Natural killer cell (primary cell): ENCODE measurements at regions not wholly inside any gene's neighbourhood (a gene's known extent, or its start where the extent isn't known, plus 50 kb on each side); places are given as distances from the start of the nearest gene placed in this dataset.

Source experiments
- ATAC-seq, 3 donors: fragments of 150-1000 bp in 2 of 3; fragments of 200-7000 bp in 1 of 3; cut with Tn5 transposase; 1 replicate in 1 of 3; 2 replicates in 2 of 3; pipeline ENCODE4 v1.10.0; 2021; ENCODE audit warnings: mild to moderate bottlenecking in 2 of 3, moderate library complexity in 2 of 3
- DNase-seq, 2 donors: peaks; one replicate each; pipeline versions ENCODE4 v3.0.0 to v3.0.0-alpha.2; 2013 to 2021; ENCODE audit warnings: mixed read lengths in 1 of 2
- H3K27ac ChIP-seq: one replicate; pipeline ENCODE4 v1.5.1; 2013; ENCODE audit warnings: mild to moderate bottlenecking, low read length
- H3K27me3 ChIP-seq: one replicate; pipeline ENCODE4 v1.6.1; 2013; ENCODE audit warnings: low read length; ENCODE audit not compliant: control insufficient read depth, insufficient read depth
- H3K36me3 ChIP-seq: one replicate; pipeline ENCODE4 v1.6.1; 2013; ENCODE audit warnings: low read length; ENCODE audit not compliant: control insufficient read depth, insufficient read depth
- H3K4me1 ChIP-seq: one replicate; pipeline ENCODE4 v1.6.1; 2013; ENCODE audit warnings: low read length; ENCODE audit not compliant: control insufficient read depth, insufficient read depth
- H3K4me3 ChIP-seq: one replicate; pipeline ENCODE4 v1.5.1; 2013; ENCODE audit warnings: low read length
- H3K9me3 ChIP-seq: one replicate; pipeline ENCODE4 v1.6.1; 2013; ENCODE audit warnings: low read length; ENCODE audit not compliant: control insufficient read depth, insufficient read depth
- H3K27ac Mint-ChIP-seq, 2 donors: one replicate each; pipeline ENCODE4 v1.8.0; 2022; ENCODE audit warnings: mild to moderate bottlenecking in 2 of 2, mixed read lengths in 2 of 2, moderate library complexity in 1 of 2
- H3K27me3 Mint-ChIP-seq, 2 donors: one replicate each; pipeline ENCODE4 v1.8.0; 2022; ENCODE audit warnings: low read depth in 2 of 2, mixed read lengths in 2 of 2
- H3K36me3 Mint-ChIP-seq: one replicate; pipeline ENCODE4 v1.8.0; 2022; ENCODE audit warnings: mixed read lengths
- H3K4me1 Mint-ChIP-seq, 2 donors: one replicate each; pipeline ENCODE4 v1.8.0; 2022; ENCODE audit warnings: mixed read lengths in 2 of 2
- H3K4me3 Mint-ChIP-seq: one replicate; pipeline ENCODE4 v1.8.0; 2022; ENCODE audit warnings: mild to moderate bottlenecking, moderate library complexity, mixed read lengths
- H3K9me3 Mint-ChIP-seq, 2 donors: one replicate each; pipeline ENCODE4 v1.8.0; 2022; ENCODE audit warnings: mixed read lengths in 2 of 2
- WGBS: methylation state at CpG from one replicate; pipeline ENCODE4 v1.1.7; 2013; ENCODE audit warnings: missing lambda C conversion rate; ENCODE audit not compliant: insufficient coverage; 5-methylcytosine and 5-hydroxymethylcytosine counted together
- intact Hi-C: fragments of 100-400 bp; cut with micrococcal nuclease; formaldehyde crosslinking; loops from one replicate; pipeline ENCODE4 v1.14.2; 2022
- TF ChIP-seq, protein P1 (sequence below): fragments of 200-600 bp; IDR thresholded peaks from one replicate; pipeline ENCODE4 v1.8.0; 2022; ENCODE audit warnings: antibody characterized with exemption

DNA sequence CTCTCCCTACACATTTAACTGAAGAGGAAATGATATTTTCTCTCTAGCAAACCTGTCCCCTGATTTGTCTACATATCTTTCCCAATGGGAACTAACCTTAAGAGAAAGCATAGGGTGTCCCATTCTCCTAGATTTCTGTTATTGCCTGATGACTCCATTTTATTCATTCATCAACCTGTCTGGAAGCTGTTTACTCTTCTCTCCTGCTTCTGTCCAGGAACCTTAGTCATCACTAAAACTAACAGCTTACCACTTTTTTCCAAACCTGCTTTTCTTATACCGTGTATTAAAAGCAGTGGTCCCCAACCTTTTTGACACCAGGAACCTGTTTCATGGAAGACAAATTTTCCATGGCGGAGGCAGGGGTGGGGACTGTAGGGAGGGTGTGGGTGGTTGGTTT is 473.3 kb upstream of the PCDH15 start:
- WGBS: 69% methylated on average over 2 of the region's 2 CpGs
- no peaks in the 10 kb centered on the region for H3K36me3 ChIP-seq

DNA sequence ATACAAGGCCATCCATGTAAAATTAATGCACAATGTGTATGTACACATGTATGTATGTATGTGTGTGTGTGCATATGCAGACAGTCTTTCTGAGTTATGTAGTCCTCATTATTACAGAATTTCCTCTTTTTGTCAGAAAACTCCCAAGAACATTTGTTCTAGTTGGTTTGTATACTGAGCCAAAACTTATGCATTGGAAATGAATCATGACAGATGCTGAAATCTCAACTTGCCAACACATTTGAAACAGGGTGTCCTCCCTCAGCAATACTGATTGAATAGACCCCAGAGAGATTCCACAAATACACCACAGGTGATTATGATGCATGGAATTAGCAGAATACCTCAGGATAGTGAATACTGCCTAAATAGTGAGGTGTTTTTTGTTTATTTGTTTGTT is 472.9 kb upstream of the PCDH15 start:
- Histone ChIP-seq H3K9me3 (no peaks in the 10 kb centered on the region), H3K4me1 (no peaks in the 10 kb centered on the region), H3K36me3 (no peaks in the 10 kb centered on the region), H3K27ac (no peak overlapping the region), H3K27me3 (no peaks in the 10 kb centered on the region), H3K4me3 (no peak overlapping the region)
- H3K9me3 Mint-ChIP-seq: peaks cover 2 to 9% of the 10 kb centered on the region in 2 donors
- TF ChIP-seq, protein P1, sequence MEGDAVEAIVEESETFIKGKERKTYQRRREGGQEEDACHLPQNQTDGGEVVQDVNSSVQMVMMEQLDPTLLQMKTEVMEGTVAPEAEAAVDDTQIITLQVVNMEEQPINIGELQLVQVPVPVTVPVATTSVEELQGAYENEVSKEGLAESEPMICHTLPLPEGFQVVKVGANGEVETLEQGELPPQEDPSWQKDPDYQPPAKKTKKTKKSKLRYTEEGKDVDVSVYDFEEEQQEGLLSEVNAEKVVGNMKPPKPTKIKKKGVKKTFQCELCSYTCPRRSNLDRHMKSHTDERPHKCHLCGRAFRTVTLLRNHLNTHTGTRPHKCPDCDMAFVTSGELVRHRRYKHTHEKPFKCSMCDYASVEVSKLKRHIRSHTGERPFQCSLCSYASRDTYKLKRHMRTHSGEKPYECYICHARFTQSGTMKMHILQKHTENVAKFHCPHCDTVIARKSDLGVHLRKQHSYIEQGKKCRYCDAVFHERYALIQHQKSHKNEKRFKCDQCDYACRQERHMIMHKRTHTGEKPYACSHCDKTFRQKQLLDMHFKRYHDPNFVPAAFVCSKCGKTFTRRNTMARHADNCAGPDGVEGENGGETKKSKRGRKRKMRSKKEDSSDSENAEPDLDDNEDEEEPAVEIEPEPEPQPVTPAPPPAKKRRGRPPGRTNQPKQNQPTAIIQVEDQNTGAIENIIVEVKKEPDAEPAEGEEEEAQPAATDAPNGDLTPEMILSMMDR: no peak
- intact Hi-C loops: no loop called here
- no peaks in the 10 kb centered on the region for H3K4me1 Mint-ChIP-seq
- no peaks in the 10 kb centered on the region for H3K27me3 Mint-ChIP-seq
- H3K4me3 Mint-ChIP-seq: no peak overlapping the region
- H3K36me3 Mint-ChIP-seq: no peaks in the 10 kb centered on the region
- no peak overlapping the region for H3K27ac Mint-ChIP-seq
- DNase-seq (no peak), ATAC-seq (no peak)

More for the DNA sequence above, 473.3 kb upstream of the PCDH15 start:
- TF ChIP-seq, protein P1: no peak
- intact Hi-C loops: no loop called here
- no peak overlapping the region for H3K27ac Mint-ChIP-seq
- Histone ChIP-seq H3K4me1 (no peaks in the 10 kb centered on the region), H3K9me3 (no peaks in the 10 kb centered on the region), H3K27me3 (no peaks in the 10 kb centered on the region), H3K27ac (no peak overlapping the region), H3K4me3 (no peak overlapping the region)
- H3K4me3 Mint-ChIP-seq: no peak overlapping the region
- peaks cover 2 to 9% of the 10 kb centered on the region in 2 donors for H3K9me3 Mint-ChIP-seq
- no peaks in the 10 kb centered on the region for H3K4me1 Mint-ChIP-seq
- DNase-seq (no peak), ATAC-seq (no peak)
- H3K27me3 Mint-ChIP-seq: no peaks in the 10 kb centered on the region
- no peaks in the 10 kb centered on the region for H3K36me3 Mint-ChIP-seq

DNA sequence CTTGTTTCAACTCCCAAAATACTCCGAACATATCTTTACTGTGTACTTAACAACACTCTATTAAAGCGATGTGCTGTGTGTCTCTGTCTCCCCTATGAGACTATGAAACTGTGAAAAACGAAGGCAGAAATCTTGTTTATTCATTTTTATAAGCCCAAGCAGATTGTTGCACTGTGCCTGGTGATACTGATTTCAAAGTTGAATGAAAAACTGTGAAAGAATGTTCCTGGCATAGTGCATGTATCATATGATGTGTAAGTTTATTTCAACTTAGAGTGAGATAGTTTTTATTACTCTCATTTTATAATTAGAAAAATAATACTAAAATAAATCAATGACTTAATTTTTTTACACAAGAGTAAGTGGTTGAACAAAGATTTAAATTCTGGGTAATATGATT is 471.9 kb upstream of the PCDH15 start:
- 75% methylated on average over 3 of the region's 3 CpGs for WGBS
- no peaks in the 10 kb centered on the region for H3K4me1 Mint-ChIP-seq
- H3K4me1 ChIP-seq: no peaks in the 10 kb centered on the region
- no peaks in the 10 kb centered on the region for H3K9me3 ChIP-seq
- H3K36me3 ChIP-seq: no peaks in the 10 kb centered on the region
- TF ChIP-seq, protein P1: no peak
- intact Hi-C loops: no loop called here
- DNase-seq (no peak), ATAC-seq (no peak)
- H3K27ac Mint-ChIP-seq: no peak overlapping the region
- H3K27ac ChIP-seq: no peak overlapping the region
- H3K27me3 ChIP-seq: no peaks in the 10 kb centered on the region
- H3K4me3 Mint-ChIP-seq: no peak overlapping the region
- H3K27me3 Mint-ChIP-seq: no peaks in the 10 kb centered on the region
- no peaks in the 10 kb centered on the region for H3K36me3 Mint-ChIP-seq
- peaks cover 2 to 9% of the 10 kb centered on the region in 2 donors for H3K9me3 Mint-ChIP-seq
- H3K4me3 ChIP-seq: no peak overlapping the region

DNA sequence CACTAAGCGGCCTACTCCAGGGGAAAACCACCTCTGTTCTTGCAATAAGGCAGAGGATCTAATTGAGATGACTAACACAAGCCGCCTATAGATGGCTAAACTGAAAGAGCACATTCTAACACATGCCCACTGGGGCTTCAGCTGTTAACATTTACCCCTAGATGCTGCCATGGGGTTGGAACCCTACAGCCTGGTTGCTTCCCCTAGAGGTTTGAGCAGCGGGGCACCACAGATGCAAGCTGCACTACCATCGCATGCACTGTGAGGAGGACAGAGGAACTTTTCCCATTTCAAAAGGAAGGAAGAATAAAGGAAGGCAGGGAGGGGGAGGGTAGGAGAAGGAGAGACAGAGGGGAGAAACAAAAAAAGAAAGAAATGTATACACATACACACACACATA is 465.8 kb upstream of the PCDH15 start:
- no peaks in the 10 kb centered on the region for H3K27me3 ChIP-seq
- intact Hi-C loops: no loop called here
- peaks cover 2 to 6% of the 10 kb centered on the region in 2 donors for H3K9me3 Mint-ChIP-seq
- no peaks in the 10 kb centered on the region for H3K36me3 Mint-ChIP-seq
- no peaks in the 10 kb centered on the region for H3K27me3 Mint-ChIP-seq
- WGBS: 80% methylated on average over 4 of the region's 4 CpGs
- H3K9me3 ChIP-seq: no peaks in the 10 kb centered on the region
- H3K27ac Mint-ChIP-seq: no peak overlapping the region
- no peak overlapping the region for H3K27ac ChIP-seq
- H3K4me3 ChIP-seq: no peak overlapping the region
- H3K4me1 ChIP-seq: no peaks in the 10 kb centered on the region
- TF ChIP-seq, protein P1: no peak
- ATAC-seq (no peak), DNase-seq (no peak)
- H3K36me3 ChIP-seq: no peaks in the 10 kb centered on the region
- H3K4me1 Mint-ChIP-seq: no peaks in the 10 kb centered on the region
- no peak overlapping the region for H3K4me3 Mint-ChIP-seq
